CD4-positive, alpha-beta T cell (primary cell): ENCODE measurements at regions not wholly inside any gene's neighbourhood (a gene's known extent, or its start where the extent isn't known, plus 50 kb on each side); places are given as distances from the start of the nearest gene placed in this dataset.

Source experiments
- ATAC-seq: fragments of 200-7000 bp; cut with Tn5 transposase; one replicate; pipeline ENCODE4 v1.10.0; 2022; ENCODE audit warnings: mild to moderate bottlenecking; ENCODE audit not compliant: poor library complexity
- CTCF ChIA-PET: fragments of 350-600 bp; sonication (Branson Sonifier 250); formaldehyde crosslinking; loops from one replicate; lab custom pipeline; 2021; ENCODE audit warnings: antibody characterized with exemption, inconsistent platforms; lab: Charles Lee
- POLR2A ChIA-PET: fragments of 350-600 bp; sonication (Branson Sonifier 250); formaldehyde crosslinking; loops from one replicate; lab custom pipeline; 2021; ENCODE audit warnings: antibody characterized with exemption, inconsistent platforms; lab: Charles Lee
- DNase-seq, 14 experiments: peaks; one replicate each; pipeline ENCODE4 v3.0.0-alpha.2; 2013 to 2020; ENCODE audit warnings: mixed read lengths in 2 of 14
- H3K27ac ChIP-seq, 2 donors: one replicate each; pipeline versions ENCODE4 v1.5.1 to v1.7.0; 2013; ENCODE audit warnings: low read length in 2 of 2, low read depth in 1 of 2, mild to moderate bottlenecking in 1 of 2
- H3K27me3 ChIP-seq, 2 experiments: 1 replicate in 1 of 2; 2 replicates in 1 of 2; pipeline versions ENCODE4 v1.6.1 to v1.7.0; 2013; ENCODE audit warnings: low read length in 2 of 2, control low read depth in 1 of 2, mild to moderate bottlenecking in 1 of 2, moderate library complexity in 1 of 2; ENCODE audit not compliant: insufficient read depth in 2 of 2, control insufficient read depth in 1 of 2
- H3K36me3 ChIP-seq: one replicate; pipeline ENCODE4 v1.6.1; 2013; ENCODE audit warnings: low read length, control low read depth; ENCODE audit not compliant: insufficient read depth
- H3K4me1 ChIP-seq: one replicate; pipeline ENCODE4 v1.6.1; 2013; ENCODE audit warnings: low read length, control low read depth; ENCODE audit not compliant: insufficient read depth
- H3K4me3 ChIP-seq: one replicate; pipeline ENCODE4 v1.5.1; 2013; ENCODE audit warnings: mild to moderate bottlenecking, low read length, moderate library complexity
- H3K9me3 ChIP-seq, 2 experiments: 1 replicate in 1 of 2; 2 replicates in 1 of 2; pipeline versions ENCODE4 v1.6.1 to v1.7.0; 2013; ENCODE audit warnings: low read length in 2 of 2, mild to moderate bottlenecking in 2 of 2, control low read depth in 1 of 2, moderate library complexity in 1 of 2; ENCODE audit not compliant: control insufficient read depth in 1 of 2, insufficient read depth in 1 of 2
- H3K27ac Mint-ChIP-seq: one replicate; pipeline ENCODE4 v1.8.0; 2020; ENCODE audit warnings: mixed read lengths
- H3K27me3 Mint-ChIP-seq: one replicate; pipeline ENCODE4 v1.8.0; 2021; ENCODE audit warnings: mixed read lengths
- H3K36me3 Mint-ChIP-seq: one replicate; pipeline ENCODE4 v1.8.0; 2021; ENCODE audit warnings: low read depth, mixed read lengths
- H3K4me1 Mint-ChIP-seq: one replicate; pipeline ENCODE4 v1.8.0; 2021; ENCODE audit warnings: low read depth, mixed read lengths
- H3K4me3 Mint-ChIP-seq: one replicate; pipeline ENCODE4 v1.8.0; 2020; ENCODE audit warnings: mild to moderate bottlenecking, mixed read lengths
- H3K9me3 Mint-ChIP-seq: one replicate; pipeline ENCODE4 v1.8.0; 2020; ENCODE audit warnings: mixed read lengths
- CTCF ChIP-seq: fragments of 200-600 bp; IDR thresholded peaks from one replicate; pipeline ENCODE4 v1.8.0; 2022; ENCODE audit warnings: antibody characterized with exemption, mild to moderate bottlenecking
- intact Hi-C, 2 experiments: fragments of 100-400 bp; cut with DNase I in 1 of 2; cut with micrococcal nuclease in 1 of 2; formaldehyde crosslinking; loops; one replicate each; pipeline versions ENCODE4 v1.15.1 to v1.9.0; 2023 to 2025; cut with DNase I, micrococcal nuclease

GRCh38 chr4:124867536-124867935 is 155.0 kb upstream of the ANKRD50 start:
- H3K36me3 ChIP-seq: no peaks in the 10 kb centered on the region
- peaks cover 0 to 8% of the 10 kb centered on the region in 2 experiments for H3K9me3 ChIP-seq
- Mint-ChIP-seq H3K4me3 (no peak overlapping the region), H3K9me3 (no peaks in the 10 kb centered on the region), H3K27me3 (no peaks in the 10 kb centered on the region), H3K27ac (no peak overlapping the region), H3K36me3 (no peaks in the 10 kb centered on the region), H3K4me1 (no peaks in the 10 kb centered on the region)
- no peak overlapping the region for H3K27ac ChIP-seq
- DNase-seq (no peak), ATAC-seq (no peak)
- ChIA-PET CTCF (no interaction called here), POLR2A (no interaction called here)
- intact Hi-C loops: no loop called here
- no peaks in the 10 kb centered on the region for H3K4me1 ChIP-seq
- no peak overlapping the region for H3K4me3 ChIP-seq
- no peaks in the 10 kb centered on the region for H3K27me3 ChIP-seq
- no peak for TF ChIP-seq CTCF

- Mint-ChIP-seq H3K36me3 (no peaks in the 10 kb centered on the region), H3K27ac (no peak overlapping the region), H3K27me3 (no peaks in the 10 kb centered on the region), H3K4me1 (no peaks in the 10 kb centered on the region), H3K9me3 (no peaks in the 10 kb centered on the region), H3K4me3 (no peak overlapping the region)
- no peak overlapping the region for H3K4me3 ChIP-seq
- ChIA-PET POLR2A (no interaction called here), CTCF (no interaction called here)
- DNase-seq: no peak
- H3K4me1 ChIP-seq: no peaks in the 10 kb centered on the region
- no peak for TF ChIP-seq CTCF
- H3K27ac ChIP-seq: no peak overlapping the region
- ATAC-seq: no peak
- intact Hi-C loops: no loop called here
- H3K9me3 ChIP-seq: peaks cover 0 to under 1% of the 10 kb centered on the region in 2 experiments
- H3K36me3 ChIP-seq: no peaks in the 10 kb centered on the region
- no peaks in the 10 kb centered on the region for H3K27me3 ChIP-seq
These were observed 153.8 kb upstream of the ANKRD50 start for GRCh38 chr4:124866301-124866700.

GRCh38 chr4:124863040-124863545 is 150.6 kb upstream of the ANKRD50 start:
- Mint-ChIP-seq H3K9me3 (no peaks in the 10 kb centered on the region), H3K4me1 (no peaks in the 10 kb centered on the region), H3K36me3 (no peaks in the 10 kb centered on the region), H3K4me3 (no peak overlapping the region), H3K27me3 (no peaks in the 10 kb centered on the region), H3K27ac (no peak overlapping the region)
- H3K4me3 ChIP-seq: no peak overlapping the region
- intact Hi-C loops: no loop called here
- no peaks in the 10 kb centered on the region for H3K27me3 ChIP-seq
- H3K4me1 ChIP-seq: no peaks in the 10 kb centered on the region
- POLR2A ChIA-PET: no interaction called here
- no peak for TF ChIP-seq CTCF
- ATAC-seq (no peak), DNase-seq (no peak)
- no peaks in the 10 kb centered on the region for H3K9me3 ChIP-seq
- no peaks in the 10 kb centered on the region for H3K36me3 ChIP-seq
- no peak overlapping the region for H3K27ac ChIP-seq
- CTCF ChIA-PET: no interaction called here
